ENCODE measurements at regions not wholly inside any gene's neighbourhood (a gene's known extent, or its start where the extent isn't known, plus 50 kb on each side); places are given as distances from the start of the nearest gene placed in this dataset.

DNA sequence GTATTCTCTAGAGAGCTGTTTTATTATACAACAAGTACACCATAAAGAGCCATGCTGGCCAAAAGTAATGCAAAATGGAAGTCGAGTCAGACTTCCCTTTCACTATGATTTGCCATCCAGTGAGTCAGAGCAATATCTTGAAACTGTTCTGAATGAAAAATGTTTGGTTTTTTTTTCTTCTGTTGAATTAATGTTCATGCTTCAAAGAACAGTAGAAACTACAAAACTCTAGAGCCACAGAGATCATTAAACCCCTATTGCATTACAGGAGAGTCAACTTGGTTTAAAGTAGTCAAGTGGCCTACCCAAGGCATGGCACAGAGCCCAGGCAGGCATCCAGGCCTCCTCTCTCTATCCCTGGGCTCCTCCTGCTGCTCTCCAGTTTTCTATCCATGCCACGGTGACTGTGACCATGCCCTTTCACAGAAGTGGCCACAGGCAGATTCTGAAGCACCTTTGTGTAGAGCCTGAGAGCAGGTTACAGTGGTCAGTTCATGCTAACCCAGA is 358.9 kb downstream of the DEPDC1B start:
- H3K36me3 Mint-ChIP-seq (ENCODE audit: low read depth) = no peaks in the 10 kb centered on the region
- H3K4me1 Mint-ChIP-seq = no peaks in the 10 kb centered on the region
- no peak overlapping the region for H3K4me3 Mint-ChIP-seq
- no peak for TF ChIP-seq CTCF (IDR thresholded peaks at IDR 0.05)
- no peak for DNase-seq
- no peak overlapping the region for H3K27ac Mint-ChIP-seq
- no peaks in the 10 kb centered on the region for H3K9me3 Mint-ChIP-seq
- H3K27me3 Mint-ChIP-seq (ENCODE audit: low read depth, poor library complexity) = peaks cover 6% of the 10 kb centered on the region

- Mint-ChIP-seq H3K36me3 (ENCODE audit: low read depth) (no peaks in the 10 kb centered on the region), H3K9me3 (no peaks in the 10 kb centered on the region), H3K4me3 (no peak overlapping the region), H3K27me3 (ENCODE audit: low read depth, poor library complexity) (peaks cover 6% of the 10 kb centered on the region), H3K4me1 (no peaks in the 10 kb centered on the region), H3K27ac (no peak overlapping the region)
- TF ChIP-seq CTCF (IDR thresholded peaks at IDR 0.05) = no peak
- no peak for DNase-seq
Observed at GRCh38 chr5:60340326-60340725, 359.6 kb downstream of the DEPDC1B start.

- DNase-seq = no peak
- Mint-ChIP-seq H3K4me1 (no peaks in the 10 kb centered on the region), H3K27ac (no peak overlapping the region), H3K36me3 (ENCODE audit: low read depth) (no peaks in the 10 kb centered on the region), H3K9me3 (no peaks in the 10 kb centered on the region), H3K4me3 (no peak overlapping the region), H3K27me3 (ENCODE audit: low read depth, poor library complexity) (peaks cover 6% of the 10 kb centered on the region)
- TF ChIP-seq CTCF (IDR thresholded peaks at IDR 0.05) = no peak
Observed at GRCh38 chr5:60339691-60340201, 360.2 kb downstream of the DEPDC1B start.

DNA sequence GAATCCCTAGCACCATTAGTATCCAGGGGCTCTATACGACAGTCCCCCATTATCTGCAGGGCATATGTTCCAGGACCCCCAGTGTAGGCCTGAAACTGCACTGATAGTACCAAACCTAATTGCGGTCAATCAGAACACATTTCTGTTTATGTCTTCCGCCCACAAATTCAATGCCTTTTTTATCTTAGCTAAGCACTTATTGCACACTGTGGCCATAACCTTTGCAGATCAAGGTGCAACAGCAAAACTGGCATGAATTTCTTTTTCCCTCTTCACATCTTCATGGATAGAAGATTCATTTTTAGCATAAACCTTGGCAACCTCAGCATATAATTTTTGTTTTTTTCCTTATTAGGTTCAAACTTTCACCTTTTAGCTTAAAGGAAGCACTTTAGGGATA is 361.1 kb downstream of the DEPDC1B start:
- no peak overlapping the region for H3K4me3 Mint-ChIP-seq
- no peak for DNase-seq
- peaks cover 6% of the 10 kb centered on the region for H3K27me3 Mint-ChIP-seq (ENCODE audit: low read depth, poor library complexity)
- H3K4me1 Mint-ChIP-seq = no peaks in the 10 kb centered on the region
- no peaks in the 10 kb centered on the region for H3K9me3 Mint-ChIP-seq
- TF ChIP-seq CTCF (IDR thresholded peaks at IDR 0.05) = no peak
- H3K36me3 Mint-ChIP-seq (ENCODE audit: low read depth) = no peaks in the 10 kb centered on the region
- no peak overlapping the region for H3K27ac Mint-ChIP-seq

DNA sequence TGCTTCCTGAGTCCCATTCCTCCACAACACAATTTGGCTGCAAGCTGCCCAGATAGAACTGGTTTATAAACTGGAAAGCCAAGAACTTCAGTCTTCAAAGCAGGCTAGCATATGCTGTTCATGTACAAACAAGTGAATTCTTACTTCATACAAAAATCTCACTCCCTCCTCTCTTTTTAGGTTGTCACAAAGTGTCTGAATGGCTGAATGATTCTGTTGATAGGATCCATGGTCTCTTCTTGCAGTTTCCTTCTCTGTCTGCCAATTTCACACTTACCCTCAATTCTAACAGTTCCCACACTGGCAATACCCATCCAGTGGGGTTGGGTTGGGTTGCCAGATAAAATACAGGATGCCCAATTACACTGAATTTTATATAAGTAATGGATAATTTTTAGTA is 363.5 kb downstream of the DEPDC1B start:
- peaks cover 6% of the 10 kb centered on the region for H3K27me3 Mint-ChIP-seq (ENCODE audit: low read depth, poor library complexity)
- H3K36me3 Mint-ChIP-seq (ENCODE audit: low read depth) = no peaks in the 10 kb centered on the region
- H3K4me1 Mint-ChIP-seq = no peaks in the 10 kb centered on the region
- TF ChIP-seq CTCF (IDR thresholded peaks at IDR 0.05) = no peak
- no peak for DNase-seq
- no peaks in the 10 kb centered on the region for H3K9me3 Mint-ChIP-seq
- H3K27ac Mint-ChIP-seq = no peak overlapping the region
- no peak overlapping the region for H3K4me3 Mint-ChIP-seq

GRCh38 chr5:60335913-60336312 is 364.1 kb downstream of the DEPDC1B start:
- TF ChIP-seq CTCF (IDR thresholded peaks at IDR 0.05) = no peak
- no peak overlapping the region for H3K4me3 Mint-ChIP-seq
- peaks cover 6% of the 10 kb centered on the region for H3K27me3 Mint-ChIP-seq (ENCODE audit: low read depth, poor library complexity)
- no peaks in the 10 kb centered on the region for H3K9me3 Mint-ChIP-seq
- no peak for DNase-seq
- no peaks in the 10 kb centered on the region for H3K4me1 Mint-ChIP-seq
- H3K36me3 Mint-ChIP-seq (ENCODE audit: low read depth) = no peaks in the 10 kb centered on the region
- H3K27ac Mint-ChIP-seq = no peak overlapping the region
